ENCODE measurements at regions not wholly inside any gene's neighbourhood (a gene's known extent, or its start where the extent isn't known, plus 50 kb on each side); places are given as distances from the start of the nearest gene placed in this dataset.
"Not testable (repeated sequence)": the region's sequence is repeated elsewhere in the genome, so short reads cannot be mapped to it uniquely, and the experiment has no call there.

DNA sequence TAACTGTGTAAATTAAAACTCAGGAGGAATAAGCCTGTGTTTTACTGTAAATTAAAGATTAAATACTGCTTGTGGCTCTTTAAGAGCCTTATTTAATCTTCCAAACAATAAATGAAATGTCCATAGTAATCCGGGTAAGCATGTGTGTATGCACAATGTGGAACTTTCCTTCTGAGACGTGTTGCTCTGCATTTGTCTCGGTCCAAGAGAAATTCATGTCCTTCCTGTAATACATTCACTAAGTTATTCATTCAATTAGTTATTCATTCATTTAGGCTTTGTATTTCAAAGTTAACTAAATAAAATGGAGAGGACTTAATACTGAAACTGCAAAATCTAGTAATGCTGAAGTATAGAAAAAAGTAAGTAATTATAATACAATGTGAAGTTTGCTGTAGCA, 2728.8 kb downstream of the PCDH7 start:
- Histone ChIP-seq H3K9me3 (ENCODE audit: control insufficient read depth, low read length) (no peaks in the 10 kb centered on the region), H3K36me3 (ENCODE audit: control insufficient read depth, insufficient read depth, low read length) (no peaks in the 10 kb centered on the region), H3K27ac (ENCODE audit: low read depth, low read length, severe bottlenecking) (no peak overlapping the region), H3K4me3 (ENCODE audit: extremely low read depth, insufficient read depth, low read length, poor library complexity, severe bottlenecking) (no peak overlapping the region), H3K4me1 (ENCODE audit: control insufficient read depth, insufficient read depth, low read length, poor library complexity, severe bottlenecking) (no peaks in the 10 kb centered on the region)
- no CpG with 5 or more reads among the region's 3 CpGs for WGBS, 2 experiments (ENCODE audit: insufficient coverage in 2 of 2)

DNA sequence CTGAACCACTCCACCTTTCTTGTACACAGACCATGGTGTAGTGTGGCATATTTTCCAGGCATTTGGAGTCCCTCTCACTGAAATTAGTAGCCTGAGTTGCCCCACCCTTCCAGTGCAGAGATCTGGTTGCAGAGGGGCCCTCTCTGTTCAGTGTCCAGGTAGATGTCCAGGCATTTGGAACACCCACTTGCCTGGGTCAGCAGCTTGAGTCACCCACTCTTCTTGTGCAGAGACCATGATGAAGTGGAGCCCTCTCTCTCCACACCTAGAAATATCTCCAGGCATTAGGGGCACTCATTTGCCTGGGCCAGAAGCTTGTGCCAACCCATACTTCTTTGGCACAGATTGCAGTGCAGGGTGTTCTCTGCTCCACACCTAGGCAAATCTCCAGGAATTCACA, 2733.3 kb downstream of the PCDH7 start:
- Histone ChIP-seq H3K4me3 (ENCODE audit: extremely low read depth, insufficient read depth, low read length, poor library complexity, severe bottlenecking) (no peak overlapping the region), H3K27ac (ENCODE audit: low read depth, low read length, severe bottlenecking) (no peak overlapping the region)

GRCh38 chr4:33453916-33454315, 2733.7 kb downstream of the PCDH7 start:
- Histone ChIP-seq H3K36me3 (ENCODE audit: control insufficient read depth, insufficient read depth, low read length) (no peaks in the 10 kb centered on the region), H3K4me1 (ENCODE audit: control insufficient read depth, insufficient read depth, low read length, poor library complexity, severe bottlenecking) (no peaks in the 10 kb centered on the region), H3K27ac (ENCODE audit: low read depth, low read length, severe bottlenecking) (no peak overlapping the region), H3K9me3 (ENCODE audit: control insufficient read depth, low read length) (no peaks in the 10 kb centered on the region), H3K4me3 (ENCODE audit: extremely low read depth, insufficient read depth, low read length, poor library complexity, severe bottlenecking) (no peak overlapping the region)
- WGBS, 2 experiments (ENCODE audit: insufficient coverage in 2 of 2): no CpG with 5 or more reads among the region's 1 CpG

More for the DNA sequence above, 2733.3 kb downstream of the PCDH7 start:
- H3K4me1 ChIP-seq (ENCODE audit: control insufficient read depth, insufficient read depth, low read length, poor library complexity, severe bottlenecking): no peaks in the 10 kb centered on the region
- no peaks in the 10 kb centered on the region for H3K36me3 ChIP-seq (ENCODE audit: control insufficient read depth, insufficient read depth, low read length)
- no peaks in the 10 kb centered on the region for H3K9me3 ChIP-seq (ENCODE audit: control insufficient read depth, low read length)

DNA sequence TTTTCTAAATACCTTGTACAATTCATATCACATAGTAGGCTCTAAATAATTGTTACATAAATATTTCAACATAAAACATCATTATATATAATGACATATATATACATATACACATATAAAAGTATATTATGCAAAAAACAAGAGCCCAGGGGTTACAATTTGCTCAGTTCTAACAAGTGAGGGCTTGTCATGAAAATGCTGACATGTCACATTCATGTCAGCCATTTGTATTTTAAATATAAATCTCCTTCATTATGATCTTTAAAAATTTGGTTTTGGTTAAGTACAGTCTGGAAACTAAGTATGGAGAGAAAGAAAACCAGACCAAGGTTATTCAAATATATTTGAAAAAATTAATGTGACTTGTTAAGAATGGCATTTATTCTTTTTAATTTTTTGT, 2745.4 kb downstream of the PCDH7 start:
- Histone ChIP-seq H3K4me1 (ENCODE audit: control insufficient read depth, insufficient read depth, low read length, poor library complexity, severe bottlenecking) (no peaks in the 10 kb centered on the region), H3K9me3 (ENCODE audit: control insufficient read depth, low read length) (no peaks in the 10 kb centered on the region), H3K4me3 (ENCODE audit: extremely low read depth, insufficient read depth, low read length, poor library complexity, severe bottlenecking) (no peak overlapping the region), H3K36me3 (ENCODE audit: control insufficient read depth, insufficient read depth, low read length) (no peaks in the 10 kb centered on the region), H3K27ac (ENCODE audit: low read depth, low read length, severe bottlenecking) (no peak overlapping the region)

GRCh38 chr4:33467291-33467690, 2747.1 kb downstream of the PCDH7 start:
- H3K27ac ChIP-seq (ENCODE audit: low read depth, low read length, severe bottlenecking): no peak overlapping the region
- peaks cover 4% of the 10 kb centered on the region for H3K9me3 ChIP-seq (ENCODE audit: control insufficient read depth, low read length)
- H3K36me3 ChIP-seq (ENCODE audit: control insufficient read depth, insufficient read depth, low read length): no peaks in the 10 kb centered on the region
- H3K4me1 ChIP-seq (ENCODE audit: control insufficient read depth, insufficient read depth, low read length, poor library complexity, severe bottlenecking): no peaks in the 10 kb centered on the region
- WGBS, 2 experiments (ENCODE audit: insufficient coverage in 2 of 2): 79 to 90% methylated on average over 5 of the region's 13 CpGs
- no peak overlapping the region for H3K4me3 ChIP-seq (ENCODE audit: extremely low read depth, insufficient read depth, low read length, poor library complexity, severe bottlenecking)

DNA sequence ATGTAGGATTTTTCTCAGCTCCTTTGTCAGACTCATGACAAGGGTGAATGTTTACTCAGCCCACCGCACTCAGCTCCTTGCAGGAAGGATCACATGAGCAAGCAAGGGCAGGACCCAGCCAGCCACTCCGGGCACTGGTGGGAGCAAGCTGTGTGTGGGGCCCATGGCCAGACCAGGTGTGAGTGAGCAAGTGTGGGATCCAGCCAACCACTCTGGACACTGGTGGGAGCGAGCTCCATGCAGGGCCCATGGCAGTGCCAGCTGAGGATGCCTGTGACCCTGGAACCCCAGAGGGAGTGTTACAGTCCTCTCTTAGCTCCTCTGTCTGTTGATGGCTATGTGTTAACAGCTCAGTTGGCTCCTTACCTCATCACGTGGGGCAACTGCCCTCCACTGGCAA, 2750.6 kb downstream of the PCDH7 start:
- WGBS, 2 experiments (ENCODE audit: insufficient coverage in 2 of 2): 93 to 95% methylated on average over 3 of the region's 4 CpGs
- Histone ChIP-seq H3K4me1 (ENCODE audit: control insufficient read depth, insufficient read depth, low read length, poor library complexity, severe bottlenecking) (no peaks in the 10 kb centered on the region), H3K9me3 (ENCODE audit: control insufficient read depth, low read length) (peaks cover 4% of the 10 kb centered on the region), H3K4me3 (ENCODE audit: extremely low read depth, insufficient read depth, low read length, poor library complexity, severe bottlenecking) (no peak overlapping the region), H3K36me3 (ENCODE audit: control insufficient read depth, insufficient read depth, low read length) (no peaks in the 10 kb centered on the region), H3K27ac (ENCODE audit: low read depth, low read length, severe bottlenecking) (no peak overlapping the region)

GRCh38 chr4:33477715-33478114, 2757.5 kb downstream of the PCDH7 start:
- 82 to 93% methylated on average over 4 of the region's 4 CpGs for WGBS, 2 experiments (ENCODE audit: insufficient coverage in 2 of 2)
- no peaks in the 10 kb centered on the region for H3K9me3 ChIP-seq (ENCODE audit: control insufficient read depth, low read length)
- no peaks in the 10 kb centered on the region for H3K36me3 ChIP-seq (ENCODE audit: control insufficient read depth, insufficient read depth, low read length)
- no peaks in the 10 kb centered on the region for H3K4me1 ChIP-seq (ENCODE audit: control insufficient read depth, insufficient read depth, low read length, poor library complexity, severe bottlenecking)
- no peak overlapping the region for H3K27ac ChIP-seq (ENCODE audit: low read depth, low read length, severe bottlenecking)
- H3K4me3 ChIP-seq (ENCODE audit: extremely low read depth, insufficient read depth, low read length, poor library complexity, severe bottlenecking): no peak overlapping the region

DNA sequence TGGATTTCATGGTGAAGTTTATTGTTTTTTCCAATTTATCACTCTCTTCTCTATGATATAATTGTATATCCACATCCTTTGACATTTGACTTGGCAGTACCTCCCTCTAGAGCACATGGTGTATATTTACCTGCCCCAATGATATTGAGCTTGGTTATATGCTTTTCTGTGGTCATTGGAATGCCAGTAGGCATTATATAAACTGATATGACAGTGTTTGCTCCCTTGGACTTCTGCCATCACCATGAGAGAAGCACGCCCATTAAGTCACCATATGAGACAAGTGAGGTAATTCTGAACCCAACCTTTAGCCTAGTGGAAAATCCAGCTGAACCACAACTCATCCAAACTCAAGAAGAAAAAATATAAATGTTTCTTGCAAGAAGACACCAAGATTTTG, 2761.5 kb downstream of the ARAP2 start:
- no peaks in the 10 kb centered on the region for H3K9me3 ChIP-seq (ENCODE audit: control insufficient read depth, low read length)
- no peak overlapping the region for H3K27ac ChIP-seq (ENCODE audit: low read depth, low read length, severe bottlenecking)
- H3K36me3 ChIP-seq (ENCODE audit: control insufficient read depth, insufficient read depth, low read length): no peaks in the 10 kb centered on the region
- H3K4me1 ChIP-seq (ENCODE audit: control insufficient read depth, insufficient read depth, low read length, poor library complexity, severe bottlenecking): no peaks in the 10 kb centered on the region
- H3K4me3 ChIP-seq (ENCODE audit: extremely low read depth, insufficient read depth, low read length, poor library complexity, severe bottlenecking): no peak overlapping the region
- 100% methylated on average over 1 of the region's 1 CpG; no CpG with 5 or more reads in 1 of the 2 experiments for WGBS, 2 experiments (ENCODE audit: insufficient coverage in 2 of 2)

DNA sequence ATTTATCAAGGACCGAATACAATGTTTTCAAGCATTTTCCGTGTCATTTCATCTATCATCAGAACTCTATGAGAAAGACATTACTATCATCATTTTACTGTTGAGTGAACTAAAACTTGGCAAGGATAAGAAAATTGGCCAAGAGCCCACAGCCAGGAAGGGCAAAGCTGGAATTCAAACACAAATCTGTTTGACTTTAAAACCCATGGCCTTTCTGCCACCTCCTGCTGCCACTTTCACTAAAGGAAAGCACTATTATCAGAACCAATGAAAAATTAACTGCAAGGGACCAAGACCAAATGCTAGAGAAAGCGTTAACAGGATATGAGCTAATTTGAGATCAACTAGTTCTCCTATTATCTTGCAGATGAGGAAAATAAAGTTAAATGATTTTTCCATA, 2759.2 kb downstream of the ARAP2 start:
- no peak overlapping the region for H3K27ac ChIP-seq (ENCODE audit: low read depth, low read length, severe bottlenecking)
- H3K4me3 ChIP-seq (ENCODE audit: extremely low read depth, insufficient read depth, low read length, poor library complexity, severe bottlenecking): no peak overlapping the region
- WGBS, 2 experiments (ENCODE audit: insufficient coverage in 2 of 2): 100% methylated on average over 2 of the region's 3 CpGs; no CpG with 5 or more reads in 1 of the 2 experiments
- H3K4me1 ChIP-seq (ENCODE audit: control insufficient read depth, insufficient read depth, low read length, poor library complexity, severe bottlenecking): no peaks in the 10 kb centered on the region
- H3K9me3 ChIP-seq (ENCODE audit: control insufficient read depth, low read length): no peaks in the 10 kb centered on the region
- no peaks in the 10 kb centered on the region for H3K36me3 ChIP-seq (ENCODE audit: control insufficient read depth, insufficient read depth, low read length)

GRCh38 chr4:33493231-33493630, 2751.1 kb downstream of the ARAP2 start:
- Histone ChIP-seq H3K9me3 (ENCODE audit: control insufficient read depth, low read length) (peaks cover 4% of the 10 kb centered on the region), H3K4me1 (ENCODE audit: control insufficient read depth, insufficient read depth, low read length, poor library complexity, severe bottlenecking) (no peaks in the 10 kb centered on the region), H3K4me3 (ENCODE audit: extremely low read depth, insufficient read depth, low read length, poor library complexity, severe bottlenecking) (no peak overlapping the region), H3K36me3 (ENCODE audit: control insufficient read depth, insufficient read depth, low read length) (no peaks in the 10 kb centered on the region), H3K27ac (ENCODE audit: low read depth, low read length, severe bottlenecking) (no peak overlapping the region)
- WGBS, 2 experiments (ENCODE audit: insufficient coverage in 2 of 2): 100% methylated on average over 1 of the region's 2 CpGs; no CpG with 5 or more reads in 1 of the 2 experiments

DNA sequence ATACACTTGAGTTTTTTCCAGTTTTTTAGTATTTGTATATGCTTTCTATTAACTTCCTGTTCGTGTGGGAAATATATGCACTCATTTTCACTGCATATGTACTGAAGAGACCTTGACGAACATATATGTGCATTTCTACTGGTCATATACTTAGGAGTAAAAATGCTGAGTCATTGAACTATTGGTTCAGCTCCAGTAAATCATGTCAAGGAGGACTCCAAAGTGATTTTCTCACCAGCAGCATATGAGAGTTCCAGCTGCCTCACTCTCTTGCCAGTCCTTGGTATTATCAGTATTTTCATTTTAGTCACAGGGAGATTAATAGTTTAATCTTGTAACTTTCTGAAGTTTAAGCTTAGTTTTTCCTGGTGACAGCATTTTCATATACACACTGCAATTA, 2750.2 kb downstream of the ARAP2 start:
- no CpG with 5 or more reads among the region's 2 CpGs for WGBS, 2 experiments (ENCODE audit: insufficient coverage in 2 of 2)
- no peaks in the 10 kb centered on the region for H3K36me3 ChIP-seq (ENCODE audit: control insufficient read depth, insufficient read depth, low read length)

GRCh38 chr4:33501587-33501986, 2742.7 kb downstream of the ARAP2 start:
- not testable (repeated sequence) for H3K36me3 ChIP-seq (ENCODE audit: control insufficient read depth, insufficient read depth, low read length); H3K27ac ChIP-seq (ENCODE audit: low read depth, low read length, severe bottlenecking); H3K9me3 ChIP-seq (ENCODE audit: control insufficient read depth, low read length); H3K4me1 ChIP-seq (ENCODE audit: control insufficient read depth, insufficient read depth, low read length, poor library complexity, severe bottlenecking); H3K4me3 ChIP-seq (ENCODE audit: extremely low read depth, insufficient read depth, low read length, poor library complexity, severe bottlenecking)
- 87 to 100% methylated on average over 2 to 3 of the region's 6 CpGs for WGBS, 2 experiments (ENCODE audit: insufficient coverage in 2 of 2)

More for the DNA sequence above, 2750.2 kb downstream of the ARAP2 start:
- no peak overlapping the region for H3K27ac ChIP-seq (ENCODE audit: low read depth, low read length, severe bottlenecking)
- no peak overlapping the region for H3K4me3 ChIP-seq (ENCODE audit: extremely low read depth, insufficient read depth, low read length, poor library complexity, severe bottlenecking)
- peaks cover 4% of the 10 kb centered on the region for H3K9me3 ChIP-seq (ENCODE audit: control insufficient read depth, low read length)
- no peaks in the 10 kb centered on the region for H3K4me1 ChIP-seq (ENCODE audit: control insufficient read depth, insufficient read depth, low read length, poor library complexity, severe bottlenecking)

All from mesodermal cell (in vitro differentiated cells).